Stimulated activated CD8-positive, alpha-beta memory T cell treated with anti-CD3 and anti-CD28 coated beads, Interleukin-7, amount 100 ng/mL, for 24 hours (primary cell): ENCODE measurements at regions not wholly inside any gene's neighbourhood (a gene's known extent, or its start where the extent isn't known, plus 50 kb on each side); places are given as distances from the start of the nearest gene placed in this dataset.

Experiments used
- DNase-seq: peaks from one replicate; pipeline ENCODE4 v3.0.0-alpha.2; 2020; ENCODE audit warnings: low read depth

DNA sequence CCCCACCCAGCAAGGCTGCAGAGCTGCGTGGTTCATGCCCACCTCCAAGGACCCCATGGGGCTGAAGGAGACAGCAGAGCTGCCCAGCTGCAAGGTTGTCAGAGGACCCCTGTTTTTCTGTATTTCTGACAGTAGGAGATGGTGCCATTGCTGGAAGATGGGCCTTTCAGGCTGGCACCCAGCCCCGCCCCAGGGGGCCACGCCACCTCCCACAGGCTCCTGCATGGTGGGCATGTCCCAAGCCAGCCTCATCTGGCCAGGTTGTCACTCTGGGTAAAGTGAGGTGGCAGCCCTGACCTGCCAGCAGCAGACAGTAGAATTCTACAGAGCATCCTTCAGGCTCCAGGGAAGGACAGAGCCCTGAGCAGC is 75.5 kb upstream of the RET start:
- DNase-seq, result no peak

DNA sequence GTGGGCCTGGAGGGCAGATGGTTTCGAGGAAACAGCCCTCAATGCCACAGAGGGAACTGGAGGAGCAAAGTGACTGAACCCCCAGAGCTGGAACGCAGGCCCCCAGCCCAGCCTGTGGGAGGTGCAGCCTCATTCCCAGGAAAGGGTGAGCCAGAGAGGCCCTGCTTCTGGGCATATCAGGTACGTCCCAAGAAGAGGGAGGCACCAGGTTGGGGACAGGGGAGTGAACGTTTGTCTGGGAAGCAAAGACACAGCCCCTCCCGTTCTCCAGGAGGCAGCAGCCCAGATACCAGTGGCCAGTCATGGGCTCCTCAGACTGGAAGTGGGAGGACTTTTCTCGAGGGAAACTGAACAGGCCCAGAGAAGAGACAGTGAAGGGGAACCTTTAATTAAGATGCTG is 74.3 kb upstream of the RET start:
- DNase-seq, result no peak

DNA sequence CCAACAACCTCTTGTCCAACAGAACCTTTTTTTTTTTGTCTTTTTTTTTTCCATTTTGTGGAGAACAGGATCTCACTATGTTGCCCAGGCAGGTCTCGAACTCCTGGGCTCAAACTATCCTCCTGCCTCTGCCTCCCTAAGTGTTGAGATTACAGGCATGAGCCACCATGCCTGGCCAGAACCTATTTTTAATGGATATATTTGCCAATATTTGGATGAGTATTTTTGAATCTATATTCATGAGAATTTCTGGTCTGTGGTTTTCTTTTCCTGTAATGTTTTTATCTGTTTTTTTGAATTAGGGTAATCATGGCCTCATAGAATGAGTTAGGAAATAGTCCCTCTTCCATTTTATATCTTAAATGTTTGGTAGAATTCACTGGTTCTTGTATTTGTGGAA is 70.4 kb upstream of the RET start:
- DNase-seq, result no peak

DNA sequence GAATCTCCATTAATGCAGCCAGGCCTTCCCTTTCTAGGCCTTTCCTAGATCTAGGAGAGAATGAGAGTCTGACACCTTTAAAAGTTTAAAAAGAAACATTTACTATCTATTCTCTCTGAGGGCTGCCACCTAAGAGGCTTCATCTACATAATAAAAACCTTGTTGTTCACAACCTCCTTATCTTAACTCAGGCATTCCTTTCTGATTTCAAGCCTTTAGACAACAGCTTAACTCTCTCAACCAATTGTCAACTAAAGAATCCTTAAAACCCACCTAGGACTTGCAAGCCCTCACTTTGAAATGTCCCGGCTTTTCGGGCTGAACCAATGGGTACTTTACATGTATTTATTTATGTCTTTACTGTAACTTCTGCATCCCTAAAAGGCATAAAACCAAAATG is 64.3 kb upstream of the RET start:
- DNase-seq, result no peak

DNA sequence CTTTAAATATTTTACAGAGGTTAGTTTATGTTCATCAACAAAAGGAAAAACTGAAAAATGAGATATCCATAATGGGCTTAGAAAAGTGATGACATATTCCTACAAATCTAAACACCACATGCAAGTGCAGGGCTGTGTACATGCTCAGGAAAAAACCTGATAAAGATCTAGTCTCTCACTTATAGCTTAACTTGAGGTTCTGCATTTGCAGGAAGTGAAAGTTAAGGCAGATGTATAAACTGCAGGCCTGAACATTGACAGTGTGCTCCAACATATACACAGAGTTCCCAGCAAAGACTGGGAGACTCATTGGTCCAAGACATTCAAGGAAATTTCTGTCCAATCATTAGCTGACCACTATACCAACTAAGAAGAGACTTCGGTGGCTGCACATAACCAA is 63.8 kb upstream of the RET start:
- no peak for DNase-seq

DNA sequence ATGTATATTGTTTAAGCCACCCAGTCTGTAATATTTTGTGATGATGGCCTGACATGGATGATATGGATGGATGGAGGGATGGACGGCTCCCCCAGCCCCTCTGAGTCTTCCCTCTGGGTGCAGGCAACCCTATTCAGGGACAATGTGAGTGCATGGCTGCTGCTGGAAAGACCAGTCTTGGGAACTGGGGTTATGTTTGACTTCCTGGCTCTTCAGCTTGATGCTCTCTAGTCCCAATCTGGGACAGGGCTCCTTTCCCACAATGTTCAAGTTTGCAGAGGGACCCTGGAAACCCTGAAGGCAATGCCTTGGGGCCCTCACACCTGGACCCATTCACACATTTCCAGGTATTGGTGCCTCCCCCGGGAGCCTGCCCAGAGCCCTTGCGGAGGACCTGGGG is 52.3 kb upstream of the RET start:
- no peak for DNase-seq

DNA sequence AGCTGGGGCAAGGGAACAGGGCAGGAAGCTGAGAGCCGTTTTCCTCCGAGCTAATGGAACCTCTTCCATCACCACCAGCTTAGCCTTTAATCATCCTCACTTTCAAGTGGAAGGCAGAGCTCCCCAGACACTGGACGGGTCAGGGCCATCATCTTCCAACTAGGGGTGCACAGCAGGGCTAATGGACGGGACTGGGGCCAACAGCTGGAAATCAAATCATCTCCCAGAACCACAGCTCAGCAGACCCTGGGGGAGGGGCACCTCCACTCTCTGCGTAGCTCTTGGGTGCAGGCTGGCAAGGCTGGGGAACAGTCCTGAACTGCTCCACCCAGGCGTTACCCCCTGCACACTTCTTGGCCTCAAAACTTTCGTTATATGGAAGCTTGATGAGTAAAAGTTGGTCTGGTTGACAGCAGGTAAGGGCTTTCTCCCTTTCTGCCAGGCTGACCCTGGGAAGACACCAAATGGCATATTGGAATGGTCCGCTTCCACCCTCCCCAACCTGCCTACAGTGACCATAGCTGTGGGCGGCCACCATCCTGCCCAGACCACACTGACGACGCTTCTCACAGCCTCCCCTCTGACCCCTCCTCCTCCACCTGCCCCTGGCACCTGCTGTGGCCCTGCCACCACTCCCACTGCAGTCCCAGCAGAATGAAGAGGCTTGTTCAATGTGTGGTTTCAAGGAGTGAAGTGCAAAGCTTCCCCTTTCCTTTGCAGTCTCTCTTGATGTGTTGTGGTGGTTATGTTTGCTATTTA is 51.7 kb upstream of the RET start:
- DNase-seq, result no peak

DNA sequence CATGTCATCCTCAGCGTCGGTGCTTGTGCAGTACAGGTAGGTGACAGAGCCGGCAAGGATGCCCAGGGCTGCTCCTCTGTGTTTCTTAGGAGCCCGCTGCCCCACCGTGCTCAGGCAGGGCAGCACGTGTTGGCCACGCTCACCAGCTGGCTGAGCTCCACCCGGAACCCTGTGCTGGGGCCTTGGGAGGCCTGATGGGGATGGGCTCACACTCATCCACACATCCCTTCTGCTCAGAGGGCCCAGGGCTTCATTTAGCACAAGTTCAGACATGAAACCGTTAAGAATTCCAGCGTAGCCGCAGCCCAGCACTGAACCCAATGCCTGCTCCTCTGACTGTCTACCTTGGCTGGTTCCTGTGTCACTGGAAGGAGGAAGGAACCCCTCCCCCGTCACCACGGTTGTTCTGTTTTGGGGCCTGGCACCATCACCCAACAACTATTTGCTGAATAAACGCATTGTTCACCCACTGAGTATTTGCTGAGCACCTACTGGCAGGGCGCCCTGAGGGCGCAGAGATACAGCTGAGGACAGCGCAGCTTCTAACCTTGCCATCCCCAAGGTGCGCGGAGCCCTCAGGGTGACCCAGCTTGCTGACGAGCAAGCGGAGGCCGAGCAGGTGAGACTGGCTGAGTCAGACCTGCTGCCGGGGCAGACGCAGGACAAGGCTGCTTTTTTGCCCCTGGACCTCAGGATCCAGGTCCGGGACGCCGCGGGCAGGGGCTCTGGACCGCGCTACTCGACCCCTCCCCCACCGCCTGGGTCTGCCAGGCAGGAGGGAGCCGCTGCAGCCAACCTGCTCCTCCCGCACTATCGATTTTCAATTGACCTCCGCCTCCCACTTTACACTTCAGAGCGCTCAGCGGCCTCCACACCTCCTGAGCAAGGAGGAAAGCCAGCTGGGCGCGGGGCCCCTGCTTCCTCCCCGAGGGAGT is 50.6 kb upstream of the RET start:
- DNase-seq, result no peak
